ENCODE measurements at regions not wholly inside any gene's neighbourhood (a gene's known extent, or its start where the extent isn't known, plus 50 kb on each side); places are given as distances from the start of the nearest gene placed in this dataset.

DNA sequence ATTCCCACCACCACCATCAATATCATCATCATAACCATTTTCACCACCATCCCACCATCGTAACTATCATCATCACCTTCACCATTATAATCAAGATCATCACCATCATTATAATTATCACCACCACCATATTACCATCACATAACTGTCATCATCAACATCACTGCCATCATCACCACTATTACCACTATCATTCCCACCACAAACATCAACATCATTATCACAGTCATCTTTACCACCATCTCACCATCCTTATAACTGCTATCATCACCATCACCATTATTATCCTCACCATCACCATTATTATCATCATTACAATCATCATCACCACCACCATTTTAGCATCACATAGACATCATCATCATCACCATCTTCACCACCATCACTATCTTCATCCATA lies 167.1 kb upstream of the ZMIZ1 start:
- DNase-seq (ENCODE audit: low read depth in 2 of 2, low spot score in 1 of 2) = no peak

DNA sequence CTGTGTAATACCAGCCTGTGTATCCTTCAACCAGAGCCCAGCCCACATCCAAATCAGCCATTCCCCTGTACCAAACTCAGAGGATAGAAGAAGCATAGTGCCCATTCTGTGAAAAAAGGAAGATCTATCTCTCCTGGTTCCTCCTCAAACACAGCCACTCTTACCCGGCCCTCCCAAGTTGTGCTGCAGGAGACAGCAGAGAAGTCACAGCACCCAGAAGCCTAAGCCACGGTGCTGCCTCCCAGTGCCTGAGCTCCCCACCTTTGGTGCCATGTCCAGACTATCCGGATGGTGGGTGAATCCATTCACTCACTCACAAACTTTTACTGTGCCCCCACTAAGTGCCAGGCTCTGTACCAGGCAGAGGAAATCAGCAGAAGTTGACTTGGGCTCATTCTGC lies 166.0 kb upstream of the ZMIZ1 start:
- no peak for DNase-seq (ENCODE audit: low read depth in 2 of 2, low spot score in 1 of 2)

DNA sequence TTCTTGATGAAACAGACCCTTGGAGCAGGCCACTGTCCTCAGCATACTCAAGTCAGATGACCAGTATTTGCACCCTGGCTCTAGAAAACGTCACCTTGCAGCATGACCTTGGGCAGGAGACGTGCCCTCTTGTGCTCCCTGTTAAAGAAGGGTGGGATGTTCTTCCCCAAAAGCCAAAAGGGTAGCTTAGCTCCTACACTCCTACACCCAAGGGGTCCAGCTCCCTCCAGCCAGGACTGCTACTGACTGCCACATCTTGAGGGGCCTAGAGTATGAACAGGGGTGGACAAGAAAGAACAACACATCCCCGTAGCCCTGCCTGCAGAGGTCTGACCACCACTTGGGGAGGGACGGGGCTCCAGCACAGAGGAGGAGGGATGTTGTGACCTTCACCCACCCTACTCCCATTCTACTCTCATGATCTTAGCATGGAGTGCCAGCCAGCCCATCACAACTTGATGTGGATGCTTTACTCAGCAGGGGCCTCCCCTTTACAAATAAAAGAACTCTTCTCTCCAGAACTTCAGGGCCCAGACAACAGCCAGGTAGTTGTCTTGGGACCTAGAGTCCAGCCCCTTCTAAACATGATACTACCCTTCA lies 165.3 kb upstream of the ZMIZ1 start:
- DNase-seq (ENCODE audit: low read depth in 2 of 2, low spot score in 1 of 2) = no peak

DNA sequence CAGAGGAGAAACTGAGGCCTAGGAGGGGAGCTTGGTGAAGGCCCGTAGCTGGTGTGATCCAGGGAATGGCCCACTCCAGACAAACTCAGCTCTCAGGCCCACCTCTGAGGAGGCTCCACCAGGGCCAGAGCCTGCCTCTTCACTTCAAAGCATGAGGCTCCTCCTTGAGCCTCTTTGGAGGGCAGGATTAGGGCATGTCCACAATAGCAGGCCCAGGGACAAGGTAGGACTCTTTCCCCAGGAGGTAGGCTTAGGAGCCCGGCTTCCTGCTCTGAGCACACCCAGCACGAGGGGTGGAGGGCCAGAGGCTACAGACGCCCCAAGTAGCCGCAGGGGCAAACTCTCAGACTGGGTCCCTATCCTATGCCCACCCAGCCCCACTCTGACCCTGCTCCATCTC lies 164.6 kb upstream of the ZMIZ1 start:
- DNase-seq (ENCODE audit: low read depth in 2 of 2, low spot score in 1 of 2) = no peak

DNA sequence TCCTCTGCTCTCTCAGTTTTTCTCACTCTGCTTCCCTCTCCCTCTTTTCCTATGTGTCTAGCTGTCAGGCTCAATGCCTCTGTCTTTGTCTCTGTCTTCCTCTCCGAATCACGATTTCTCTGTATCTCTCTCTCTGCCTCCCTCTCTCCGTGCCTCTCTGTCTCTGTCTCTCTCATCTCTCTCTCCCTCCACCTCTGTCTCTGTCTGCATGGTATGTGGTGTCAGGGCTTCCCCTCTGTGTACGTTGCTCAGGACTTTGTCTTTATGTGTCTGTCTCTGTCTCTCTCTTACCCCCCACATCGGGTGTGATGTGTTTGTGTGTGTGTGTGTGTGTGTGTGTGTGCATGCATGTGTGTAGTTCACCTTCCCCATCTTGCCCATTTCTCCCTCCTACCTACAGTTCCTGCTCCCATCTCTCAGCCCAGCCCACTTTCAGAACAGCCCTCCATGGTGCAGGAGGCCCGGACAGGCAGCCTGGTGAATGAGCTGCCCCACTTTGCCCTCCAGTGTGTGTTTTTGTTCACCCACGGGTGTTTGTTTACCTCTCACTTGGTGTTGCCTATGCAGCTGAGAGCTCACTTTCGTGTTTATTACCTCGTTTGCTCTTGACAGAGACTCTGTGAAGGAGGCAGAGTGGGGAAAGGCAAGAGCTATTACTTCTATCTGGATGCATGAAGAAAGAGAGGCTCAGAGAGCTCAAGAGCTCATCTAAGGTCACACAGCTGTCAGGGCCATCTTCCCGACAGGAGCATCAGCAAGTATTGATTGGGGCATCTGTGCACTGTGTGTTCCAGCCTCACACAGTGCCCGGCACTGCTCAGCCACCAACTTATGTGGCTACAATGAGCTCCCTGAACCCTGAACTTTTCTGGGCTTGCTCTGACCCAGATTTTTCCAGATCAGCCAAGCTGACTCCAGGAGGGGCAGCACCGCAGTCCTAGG lies 163.5 kb upstream of the ZMIZ1 start:
- no peak for DNase-seq (ENCODE audit: low read depth in 2 of 2, low spot score in 1 of 2)

DNA sequence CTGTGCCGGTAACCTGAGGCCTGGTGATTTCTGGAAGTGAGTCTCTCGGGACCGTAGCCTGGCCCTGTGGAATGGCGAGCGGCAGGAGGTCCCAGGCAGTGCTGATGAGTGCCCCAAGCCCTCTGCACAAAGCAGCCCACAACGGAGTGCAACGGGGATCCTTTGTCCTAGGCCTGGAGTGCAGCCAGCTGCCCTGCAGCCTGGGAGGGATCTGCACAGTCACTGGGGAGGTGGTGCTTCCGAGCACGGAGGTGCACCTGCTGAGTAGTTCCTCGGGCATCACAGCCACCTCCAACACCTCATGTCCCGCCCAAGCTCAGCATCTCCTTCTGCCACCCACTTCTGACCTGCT lies 162.8 kb upstream of the ZMIZ1 start:
- DNase-seq (ENCODE audit: low read depth in 2 of 2, low spot score in 1 of 2) = no peak

DNA sequence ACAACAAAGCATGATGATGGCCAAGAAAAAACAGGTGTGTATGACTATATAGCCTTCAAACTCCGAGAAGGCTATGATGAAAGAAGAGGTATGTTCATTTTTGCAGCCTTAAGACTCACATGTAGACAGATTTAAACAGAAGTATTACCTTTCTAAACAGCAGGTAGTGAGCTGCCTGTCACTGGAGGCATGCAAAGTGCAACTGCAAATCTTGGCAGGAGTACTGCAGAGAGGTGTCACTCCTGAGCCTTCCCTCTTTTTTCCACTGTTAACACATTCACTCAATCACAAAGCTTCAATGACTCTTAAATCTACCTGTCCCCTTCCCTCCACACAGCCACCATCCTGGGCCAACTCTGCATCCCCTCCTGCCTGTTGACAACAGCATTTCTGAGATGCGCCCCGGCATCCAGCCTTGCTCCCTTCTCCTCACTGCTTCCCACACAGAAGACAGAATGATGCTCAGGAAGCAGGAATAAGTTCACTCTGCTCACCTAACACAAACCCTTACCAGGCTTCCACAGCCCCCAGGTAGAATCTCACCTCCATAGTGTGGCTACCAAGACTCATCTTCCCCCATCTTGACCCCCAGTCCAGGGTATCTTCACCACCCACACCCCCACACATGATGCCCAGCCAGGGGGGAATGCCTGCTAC lies 161.9 kb upstream of the ZMIZ1 start:
- DNase-seq (ENCODE audit: low read depth in 2 of 2, low spot score in 1 of 2) = no peak

DNA sequence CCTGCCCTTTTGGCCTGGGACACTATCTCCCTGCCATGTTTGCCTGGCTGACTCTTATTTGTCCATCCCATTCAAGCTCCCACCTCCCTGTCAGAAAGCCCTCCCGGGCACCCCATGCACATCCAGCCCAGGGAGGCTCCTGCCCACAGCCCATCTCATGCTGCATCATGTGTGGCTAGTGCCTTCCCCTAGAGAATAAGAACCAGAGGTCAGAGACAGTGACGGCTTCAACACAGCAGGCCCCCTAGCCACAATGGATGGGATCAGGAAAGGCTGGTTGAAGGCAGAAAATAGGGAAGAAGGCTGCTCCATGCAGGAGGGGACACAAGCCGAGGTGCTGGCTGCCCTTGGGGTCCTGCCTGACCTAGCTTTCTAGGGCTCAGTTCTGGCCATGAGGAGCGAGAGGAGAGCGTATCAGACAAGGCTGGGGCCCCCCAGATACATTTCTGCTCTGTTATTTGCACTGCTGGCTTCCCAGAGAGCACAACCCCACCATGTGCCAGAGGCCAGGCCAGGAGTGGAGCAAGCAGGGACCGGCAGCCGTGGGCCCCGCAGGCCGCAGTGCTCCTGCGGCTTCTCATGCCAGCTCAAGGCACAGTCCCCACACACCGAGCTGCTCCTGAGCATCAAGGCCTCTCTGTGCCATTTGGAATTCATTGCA lies 161.1 kb upstream of the ZMIZ1 start:
- DNase-seq (ENCODE audit: low read depth in 2 of 2, low spot score in 1 of 2) = no peak

DNA sequence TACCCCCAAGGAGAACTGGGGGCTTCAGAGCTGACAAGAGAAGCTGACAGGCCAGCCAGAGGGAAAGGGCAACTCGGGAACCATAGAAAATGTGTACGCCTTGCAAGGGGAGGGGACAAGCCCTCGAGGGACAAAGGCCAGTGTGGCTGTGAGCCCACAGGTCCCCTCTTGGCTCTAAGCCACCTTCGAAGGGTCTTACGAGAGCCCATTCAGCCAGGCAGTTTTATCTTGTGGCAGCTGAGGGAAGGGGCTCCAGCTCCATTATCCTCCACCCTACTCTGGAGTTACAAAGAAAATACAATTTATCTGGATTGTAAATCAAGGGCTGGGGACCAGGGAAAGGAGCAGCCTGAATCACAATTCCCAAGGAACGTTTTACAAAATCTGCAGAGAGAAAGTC lies 159.5 kb upstream of the ZMIZ1 start:
- no peak for DNase-seq (ENCODE audit: low read depth in 2 of 2, low spot score in 1 of 2)

DNA sequence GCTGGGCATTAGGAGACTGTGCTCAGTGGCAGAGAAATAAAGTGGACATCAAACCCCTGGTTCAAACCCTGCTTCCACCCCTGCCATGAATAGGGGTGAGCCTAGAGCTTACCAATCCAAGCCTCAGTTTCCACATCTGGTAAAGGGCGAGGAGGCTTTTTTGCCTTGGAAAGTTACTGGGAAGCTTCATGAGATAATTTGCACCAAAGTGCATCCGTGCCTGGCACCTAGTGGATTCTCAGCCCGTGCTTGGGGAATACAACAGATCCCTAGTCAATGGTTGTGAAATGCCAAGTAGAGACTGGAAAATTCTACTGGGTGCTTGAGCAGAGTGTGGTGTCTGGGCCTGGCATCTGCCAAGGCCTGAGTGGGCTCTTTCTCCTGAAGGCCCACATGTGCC lies 158.7 kb upstream of the ZMIZ1 start:
- DNase-seq (ENCODE audit: low read depth in 2 of 2, low spot score in 1 of 2) = no peak

DNA sequence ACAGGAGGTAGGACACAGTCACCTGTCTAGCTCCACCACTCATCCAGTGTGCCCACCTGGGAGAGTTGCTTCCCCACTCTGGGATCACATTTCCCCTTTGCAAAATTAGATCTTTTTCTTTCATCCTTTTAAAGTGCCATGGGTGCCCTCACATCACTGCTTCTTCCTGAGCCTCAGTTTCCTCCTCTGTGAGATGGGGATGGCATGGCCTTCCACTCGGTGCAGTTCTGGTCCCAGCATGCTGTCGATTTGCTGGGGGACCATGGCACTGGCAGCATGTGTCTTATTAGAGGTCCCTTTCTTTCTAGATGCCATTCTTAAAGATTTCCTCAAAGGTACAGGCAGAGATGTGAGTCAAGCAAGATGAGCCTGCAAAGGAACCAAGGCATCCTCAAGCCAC lies 158.3 kb upstream of the ZMIZ1 start:
- DNase-seq (ENCODE audit: low read depth in 2 of 2, low spot score in 1 of 2) = no peak

DNA sequence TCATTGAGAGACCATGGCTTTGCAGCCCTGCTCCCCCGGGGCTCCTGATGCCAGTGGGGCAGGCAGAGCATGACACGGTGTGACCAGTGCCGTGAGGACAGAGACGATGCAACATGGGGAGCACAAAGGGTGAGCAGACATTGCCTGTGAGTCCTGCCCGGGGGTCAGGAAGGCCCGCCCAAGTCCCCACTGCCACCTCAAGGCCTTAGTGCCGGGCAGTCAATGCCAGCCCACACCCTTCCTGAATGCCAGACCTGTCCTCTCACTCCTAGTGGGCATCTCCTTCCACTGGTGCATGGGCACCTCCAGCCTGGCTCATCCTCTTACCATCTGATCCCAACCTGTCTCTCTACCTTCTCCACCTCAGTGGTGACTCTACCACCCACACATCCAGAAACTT lies 157.9 kb upstream of the ZMIZ1 start:
- DNase-seq (ENCODE audit: low read depth in 2 of 2, low spot score in 1 of 2) = no peak

DNA sequence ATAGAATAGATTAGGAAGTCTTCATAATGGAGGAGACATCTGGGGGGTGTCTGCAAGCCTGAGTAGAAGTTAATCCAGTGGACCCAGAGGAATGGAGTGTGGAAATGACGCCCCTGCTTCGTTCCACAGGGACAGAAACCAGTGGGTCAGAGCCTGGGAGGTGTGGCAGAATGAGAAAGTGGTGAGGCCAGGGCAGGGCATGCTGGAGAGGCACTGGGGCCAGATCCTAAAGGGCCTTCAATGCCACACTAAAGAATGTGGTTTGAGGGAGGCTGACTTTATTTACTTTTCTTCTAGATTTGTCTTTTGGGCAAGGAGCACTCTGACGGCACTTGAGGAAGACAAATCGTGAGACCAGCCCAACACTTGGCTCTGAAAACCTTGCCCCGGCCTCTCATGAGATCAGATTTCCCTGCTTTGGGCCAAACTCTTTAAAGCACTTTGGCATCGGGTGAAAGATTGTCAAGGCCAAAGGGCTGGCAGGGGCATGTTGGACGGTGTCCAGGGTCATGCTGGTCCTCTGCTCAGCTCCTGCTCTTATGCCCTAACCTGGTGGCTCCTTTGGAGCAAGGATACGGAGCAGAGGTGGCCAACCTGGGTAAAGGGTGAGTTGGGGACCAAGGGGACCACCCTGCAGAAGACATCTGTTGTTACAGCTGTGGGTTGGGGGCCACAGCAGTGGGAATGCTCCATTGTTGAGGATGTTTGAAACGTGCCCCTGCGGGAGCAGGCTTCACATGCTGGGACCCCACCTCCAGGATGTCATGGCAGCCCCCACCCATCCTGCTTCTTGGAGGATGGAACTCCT lies 157.0 kb upstream of the ZMIZ1 start:
- no peak for DNase-seq (ENCODE audit: low read depth in 2 of 2, low spot score in 1 of 2)

DNA sequence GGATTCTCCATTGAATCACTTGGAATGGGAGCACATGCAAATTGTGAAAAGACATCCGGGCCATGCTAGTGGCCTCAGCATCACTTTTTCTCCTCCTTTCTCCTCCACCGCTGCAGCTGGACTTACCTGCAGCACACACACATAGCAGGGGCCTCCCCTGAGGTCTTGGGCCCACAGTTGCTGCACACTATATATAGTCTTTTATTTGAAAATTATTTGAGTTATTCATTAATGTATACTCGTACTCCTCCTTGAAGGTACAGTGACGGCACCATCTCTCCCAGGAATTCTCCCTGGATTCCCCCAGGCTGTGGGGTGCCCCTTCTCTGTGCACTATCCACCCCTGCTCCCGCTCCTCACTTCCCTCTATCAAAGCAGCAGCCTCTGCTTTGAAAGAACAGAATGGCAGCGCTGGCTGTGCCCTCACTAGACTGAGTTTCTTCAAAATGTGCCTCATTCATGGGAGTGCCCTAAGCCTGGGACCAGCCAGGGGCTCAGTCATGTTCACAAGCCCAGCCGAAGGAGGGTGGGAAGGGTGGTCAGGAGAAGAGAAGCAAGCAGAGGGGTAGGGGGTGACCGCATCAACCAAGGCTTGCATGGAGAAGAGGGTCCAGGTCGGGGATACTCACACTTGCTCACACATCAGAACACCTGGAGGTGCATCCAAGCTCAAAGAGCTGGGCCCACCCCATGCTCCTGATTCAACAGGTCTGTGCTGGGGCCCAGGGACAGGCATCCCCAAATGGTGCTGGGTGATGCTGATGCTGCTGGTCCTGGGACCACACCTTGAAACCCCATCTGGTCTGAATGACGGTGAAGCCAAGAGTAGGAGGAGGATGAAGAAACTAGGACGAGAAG lies 156.2 kb upstream of the ZMIZ1 start:
- DNase-seq (ENCODE audit: low read depth in 2 of 2, low spot score in 1 of 2) = no peak

DNA sequence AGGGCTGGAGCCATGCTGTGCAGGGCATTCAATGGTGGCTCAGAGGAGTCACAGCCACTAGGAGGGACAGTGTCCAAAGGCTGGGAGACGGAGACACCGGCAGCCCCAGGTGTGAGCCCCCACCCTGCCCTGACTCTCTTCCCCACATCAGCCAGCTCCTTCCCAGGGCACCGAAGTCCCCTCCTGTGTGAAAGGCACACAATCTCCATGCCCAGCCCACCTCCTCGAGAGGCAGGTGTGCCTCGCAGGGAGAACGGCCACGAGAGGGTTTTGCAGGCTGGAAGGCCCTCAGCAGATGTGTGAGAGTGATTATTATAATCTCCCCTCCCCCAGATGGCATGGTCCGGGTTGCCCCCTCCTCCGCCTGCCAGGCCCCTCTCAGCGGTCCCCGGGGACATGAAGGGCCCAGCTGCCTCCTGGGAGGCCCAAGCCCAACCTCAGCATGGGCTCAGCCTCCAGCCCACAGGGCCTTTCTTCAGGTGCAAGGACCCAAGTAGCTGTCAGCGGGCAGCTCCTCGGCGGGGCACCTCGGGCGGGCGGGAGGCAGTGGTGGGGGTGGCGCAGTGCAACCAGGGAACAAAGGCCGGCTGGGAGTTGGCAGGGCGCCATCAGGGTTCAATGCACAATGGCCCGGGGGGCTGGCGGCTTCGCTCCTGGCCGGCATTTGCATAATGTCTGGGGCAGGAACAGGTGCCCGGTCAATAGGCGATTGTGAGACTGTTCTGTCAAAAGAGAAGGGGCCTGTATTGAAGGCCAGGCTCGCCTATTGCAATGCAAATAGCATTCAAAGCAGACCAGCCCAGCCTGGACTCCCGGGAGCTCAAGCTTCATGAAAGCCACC lies 155.3 kb upstream of the ZMIZ1 start:
- DNase-seq (ENCODE audit: low read depth in 2 of 2, low spot score in 1 of 2) = no peak

DNA sequence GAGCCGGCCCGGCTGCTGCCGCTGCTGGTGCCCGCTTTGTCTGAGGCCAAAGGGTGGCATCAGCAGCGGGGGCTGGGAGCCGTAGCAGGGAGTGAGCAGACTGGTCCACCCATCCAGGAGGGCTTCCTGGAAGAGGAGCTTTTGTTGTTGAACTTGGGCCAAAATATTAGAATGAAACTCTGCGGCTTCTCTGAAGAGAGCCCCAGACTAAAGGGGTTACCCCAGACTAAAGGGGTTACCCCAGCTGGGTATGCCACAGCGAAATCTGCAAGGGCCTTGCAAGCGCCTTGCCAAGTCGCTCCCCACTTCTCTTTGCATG lies 154.7 kb upstream of the ZMIZ1 start:
- no peak for DNase-seq (ENCODE audit: low read depth in 2 of 2, low spot score in 1 of 2)

DNA sequence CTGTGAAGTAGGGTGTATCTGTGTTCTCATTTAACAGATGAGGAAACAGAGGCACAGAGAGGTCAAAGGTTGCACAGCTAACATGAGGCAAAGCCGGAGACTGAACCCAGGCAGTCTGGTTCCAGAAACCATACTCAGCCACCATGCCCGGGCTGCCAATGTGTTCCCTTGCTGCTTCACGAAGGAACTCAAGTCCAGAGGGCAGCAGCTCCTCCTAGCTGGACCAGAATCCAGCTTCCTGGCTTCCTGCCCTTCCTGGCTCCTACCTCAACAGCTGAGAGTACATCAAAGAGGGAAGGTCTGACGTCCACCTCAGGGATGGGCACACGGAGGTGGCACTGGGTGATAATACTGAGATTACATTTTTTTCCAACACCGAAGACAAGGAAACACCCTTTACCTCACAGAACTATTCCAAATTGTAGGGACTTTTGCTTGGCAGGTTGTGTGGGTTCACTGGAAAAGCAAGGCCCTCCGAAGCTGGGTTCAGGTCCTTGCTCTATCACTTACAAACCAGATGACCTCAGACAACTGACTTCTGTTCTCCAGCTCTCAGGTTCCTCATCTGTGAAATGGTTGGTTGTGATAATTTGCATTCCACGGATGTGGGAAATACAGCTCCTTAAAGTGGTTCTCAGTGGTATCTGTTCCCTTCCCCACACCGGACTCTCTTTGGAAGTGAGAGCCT lies 154.1 kb upstream of the ZMIZ1 start:
- no peak for DNase-seq (ENCODE audit: low read depth in 2 of 2, low spot score in 1 of 2)

DNA sequence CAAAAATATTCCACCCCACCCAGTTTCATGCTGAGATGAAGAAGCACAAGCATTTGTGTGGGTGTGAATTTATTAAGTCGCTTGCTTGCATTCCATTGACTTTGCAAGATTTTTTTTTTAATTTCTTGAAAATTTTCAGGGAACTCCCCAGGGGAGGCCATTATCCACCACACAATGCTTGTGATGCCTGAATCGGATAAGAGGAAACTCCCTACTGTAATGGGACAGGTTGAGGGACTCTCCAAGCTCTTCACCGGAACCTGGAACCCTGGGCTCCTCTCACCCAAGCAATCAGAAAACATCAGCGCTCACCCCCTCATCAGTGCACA lies 153.6 kb upstream of the ZMIZ1 start:
- DNase-seq (ENCODE audit: low read depth in 2 of 2, low spot score in 1 of 2) = no peak

DNA sequence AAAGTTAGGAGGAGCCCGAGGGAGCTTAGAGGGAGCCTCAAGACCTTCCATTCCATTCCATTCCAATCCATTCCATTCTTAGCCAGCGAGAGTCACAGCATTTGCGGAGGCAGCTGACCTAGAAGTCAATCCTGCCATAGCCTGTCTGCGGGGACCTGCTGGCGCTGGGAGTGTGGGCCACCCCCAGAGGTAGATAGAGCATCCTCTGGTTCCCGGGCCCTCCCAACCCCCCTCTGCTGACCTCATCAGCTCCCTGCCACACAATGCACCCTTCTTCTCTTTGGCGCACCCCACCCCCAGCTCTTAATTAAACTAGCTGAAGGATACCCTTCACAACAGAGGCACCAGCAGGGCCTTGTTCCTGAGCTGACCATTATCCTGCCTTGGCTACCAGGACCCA lies 152.5 kb upstream of the ZMIZ1 start:
- DNase-seq (ENCODE audit: low read depth in 2 of 2, low spot score in 1 of 2) = no peak
